SJSA1 (cell line): ENCODE measurements at regions not wholly inside any gene's neighbourhood (a gene's known extent, or its start where the extent isn't known, plus 50 kb on each side); places are given as distances from the start of the nearest gene placed in this dataset.
"Not testable (repeated sequence)": the region's sequence is repeated elsewhere in the genome, so short reads cannot be mapped to it uniquely, and the experiment has no call there.

Source experiments
- DNase-seq, 2 experiments: peaks; one replicate each; pipeline ENCODE4 v3.0.0-alpha.2; 2015 to 2020; ENCODE audit warnings: low spot score in 2 of 2, low read depth in 1 of 2
- H3K27ac ChIP-seq: fragments of 250-450 bp; sonication (Bioruptor Pico); 2 replicates; pipeline ENCODE4 v1.5.1; 2020; ENCODE audit warnings: mild to moderate bottlenecking, moderate library complexity
- H3K27me3 ChIP-seq: fragments of 250-450 bp; sonication (Bioruptor Pico); replicated peaks from 2 replicates; pipeline ENCODE4 v1.5.1; 2020; ENCODE audit warnings: mild to moderate bottlenecking, moderate library complexity
- H3K36me3 ChIP-seq: fragments of 250-450 bp; sonication (Bioruptor Pico); 2 replicates; pipeline ENCODE4 v1.5.1; 2020; ENCODE audit warnings: mild to moderate bottlenecking
- H3K4me1 ChIP-seq: fragments of 250-450 bp; sonication (Bioruptor Pico); replicated peaks from 2 replicates; pipeline ENCODE4 v1.6.1; 2021; ENCODE audit warnings: mild to moderate bottlenecking
- H3K4me3 ChIP-seq: fragments of 250-450 bp; sonication (Bioruptor Pico); 2 replicates; pipeline ENCODE4 v1.5.1; 2020; ENCODE audit warnings: mild to moderate bottlenecking
- H3K9me3 ChIP-seq: fragments of 250-450 bp; sonication (Bioruptor Pico); replicated peaks from 2 replicates; pipeline ENCODE4 v1.5.1; 2020; ENCODE audit warnings: mild to moderate bottlenecking

- Histone ChIP-seq H3K36me3 (no peaks in the 10 kb centered on the region), H3K9me3 (no peaks in the 10 kb centered on the region), H3K4me3 (no peak overlapping the region), H3K27me3 (no peaks in the 10 kb centered on the region), H3K4me1 (no peaks in the 10 kb centered on the region), H3K27ac (no peak overlapping the region)
- no peak for DNase-seq
These were observed 364.2 kb downstream of the MAT2B start for GRCh38 chr5:163869581-163869980.

- no peak overlapping the region for H3K4me3 ChIP-seq
These were observed 365.0 kb downstream of the MAT2B start for GRCh38 chr5:163870441-163870840.

GRCh38 chr5:163874431-163874830 is 369.0 kb downstream of the MAT2B start:
- Histone ChIP-seq H3K4me1 (no peaks in the 10 kb centered on the region), H3K4me3 (no peak overlapping the region)
- DNase-seq, result no peak

More at GRCh38 chr5:163870441-163870840, 365.0 kb downstream of the MAT2B start:
- Histone ChIP-seq H3K36me3 (no peaks in the 10 kb centered on the region), H3K27ac (no peak overlapping the region), H3K4me1 (no peaks in the 10 kb centered on the region), H3K9me3 (no peaks in the 10 kb centered on the region), H3K27me3 (no peaks in the 10 kb centered on the region)
- DNase-seq, result no peak

GRCh38 chr5:163874912-163875311 is 369.5 kb downstream of the MAT2B start:
- H3K9me3 ChIP-seq, H3K27ac ChIP-seq, H3K4me3 ChIP-seq, DNase-seq, H3K36me3 ChIP-seq, H3K4me1 ChIP-seq, H3K27me3 ChIP-seq: not testable (repeated sequence)

More at GRCh38 chr5:163874431-163874830, 369.0 kb downstream of the MAT2B start:
- no peaks in the 10 kb centered on the region for H3K27me3 ChIP-seq
- H3K36me3 ChIP-seq, result no peaks in the 10 kb centered on the region
- H3K9me3 ChIP-seq, result no peaks in the 10 kb centered on the region
- no peak overlapping the region for H3K27ac ChIP-seq

GRCh38 chr5:163877865-163878264 is 372.4 kb downstream of the MAT2B start:
- H3K27me3 ChIP-seq, result no peaks in the 10 kb centered on the region

GRCh38 chr5:163878490-163878889 is 373.1 kb downstream of the MAT2B start:
- Histone ChIP-seq H3K27me3 (no peaks in the 10 kb centered on the region), H3K4me1 (no peaks in the 10 kb centered on the region), H3K27ac (no peak overlapping the region), H3K9me3 (no peaks in the 10 kb centered on the region), H3K4me3 (no peak overlapping the region), H3K36me3 (no peaks in the 10 kb centered on the region)
- no peak for DNase-seq

More at GRCh38 chr5:163877865-163878264, 372.4 kb downstream of the MAT2B start:
- no peaks in the 10 kb centered on the region for H3K4me1 ChIP-seq
- H3K27ac ChIP-seq, result no peak overlapping the region
- DNase-seq, result no peak
- no peak overlapping the region for H3K4me3 ChIP-seq
- no peaks in the 10 kb centered on the region for H3K36me3 ChIP-seq
- H3K9me3 ChIP-seq, result no peaks in the 10 kb centered on the region

GRCh38 chr5:163880302-163880701 is 374.9 kb downstream of the MAT2B start:
- Histone ChIP-seq H3K4me1 (no peaks in the 10 kb centered on the region), H3K27ac (no peak overlapping the region), H3K27me3 (no peaks in the 10 kb centered on the region), H3K4me3 (no peak overlapping the region), H3K9me3 (no peaks in the 10 kb centered on the region), H3K36me3 (no peaks in the 10 kb centered on the region)
- DNase-seq, result no peak

- Histone ChIP-seq H3K27ac (no peak overlapping the region), H3K4me1 (no peaks in the 10 kb centered on the region), H3K27me3 (no peaks in the 10 kb centered on the region), H3K36me3 (no peaks in the 10 kb centered on the region), H3K9me3 (no peaks in the 10 kb centered on the region), H3K4me3 (no peak overlapping the region)
- DNase-seq, result no peak
These were observed 379.7 kb downstream of the MAT2B start for GRCh38 chr5:163885117-163885516.

GRCh38 chr5:163887854-163888253 is 382.4 kb downstream of the MAT2B start:
- H3K9me3 ChIP-seq, result no peaks in the 10 kb centered on the region
- H3K27ac ChIP-seq, result no peak overlapping the region
- DNase-seq, result no peak
- H3K4me3 ChIP-seq, result no peak overlapping the region
- no peaks in the 10 kb centered on the region for H3K4me1 ChIP-seq
- no peaks in the 10 kb centered on the region for H3K27me3 ChIP-seq
- H3K36me3 ChIP-seq, result no peaks in the 10 kb centered on the region

- Histone ChIP-seq H3K9me3 (no peaks in the 10 kb centered on the region), H3K36me3 (no peaks in the 10 kb centered on the region), H3K27ac (no peak overlapping the region), H3K4me1 (no peaks in the 10 kb centered on the region), H3K4me3 (no peak overlapping the region), H3K27me3 (no peaks in the 10 kb centered on the region)
- DNase-seq, result no peak
These were observed 382.9 kb downstream of the MAT2B start for GRCh38 chr5:163888366-163888765.

GRCh38 chr5:163889369-163889768 is 383.9 kb downstream of the MAT2B start:
- H3K36me3 ChIP-seq, result no peaks in the 10 kb centered on the region
- no peak overlapping the region for H3K4me3 ChIP-seq
- H3K27me3 ChIP-seq, result no peaks in the 10 kb centered on the region
- H3K4me1 ChIP-seq, result peaks cover 5% of the 10 kb centered on the region
- H3K9me3 ChIP-seq, result no peaks in the 10 kb centered on the region
- H3K27ac ChIP-seq, result no peak overlapping the region
- DNase-seq, result no peak

- no peak for DNase-seq
- Histone ChIP-seq H3K27me3 (no peaks in the 10 kb centered on the region), H3K27ac (no peak overlapping the region), H3K4me1 (peaks cover 10% of the 10 kb centered on the region), H3K9me3 (no peaks in the 10 kb centered on the region), H3K4me3 (no peak overlapping the region), H3K36me3 (no peaks in the 10 kb centered on the region)
These were observed 384.8 kb downstream of the MAT2B start for GRCh38 chr5:163890261-163890660.

GRCh38 chr5:163893281-163893680 is 387.9 kb downstream of the MAT2B start:
- no peaks in the 10 kb centered on the region for H3K27me3 ChIP-seq
- H3K36me3 ChIP-seq, result no peaks in the 10 kb centered on the region
- no peak overlapping the region for H3K4me3 ChIP-seq
- no peak overlapping the region for H3K27ac ChIP-seq
- H3K4me1 ChIP-seq, result peaks cover 10% of the 10 kb centered on the region
- H3K9me3 ChIP-seq, result no peaks in the 10 kb centered on the region
- no peak for DNase-seq

GRCh38 chr5:163894645-163895044 is 389.2 kb downstream of the MAT2B start:
- H3K27ac ChIP-seq, result no peak overlapping the region
- H3K36me3 ChIP-seq, result no peaks in the 10 kb centered on the region
- no peaks in the 10 kb centered on the region for H3K9me3 ChIP-seq
- no peaks in the 10 kb centered on the region for H3K27me3 ChIP-seq
- H3K4me1 ChIP-seq, result peaks cover 10% of the 10 kb centered on the region
- no peak overlapping the region for H3K4me3 ChIP-seq
- peak in 1 of 2 experiments; percentile 14 for DNase-seq

- no peaks in the 10 kb centered on the region for H3K27me3 ChIP-seq
- H3K27ac ChIP-seq, result no peak overlapping the region
- H3K4me1 ChIP-seq, result peaks cover 10% of the 10 kb centered on the region
- H3K36me3 ChIP-seq, result no peaks in the 10 kb centered on the region
- no peak for DNase-seq
- no peaks in the 10 kb centered on the region for H3K9me3 ChIP-seq
- H3K4me3 ChIP-seq, result no peak overlapping the region
These were observed 393.5 kb downstream of the MAT2B start for GRCh38 chr5:163898873-163899272.
